Upper lobe of left lung (tissue), 6 donors: ENCODE measurements at regions not wholly inside any gene's neighbourhood (a gene's known extent, or its start where the extent isn't known, plus 50 kb on each side); places are given as distances from the start of the nearest gene placed in this dataset.

Experiments used
- ATAC-seq, 2 donors: fragments of 200-7000 bp; cut with Tn5 transposase; one replicate each; pipeline ENCODE4 v1.9.1; 2022; ENCODE audit warnings: mild to moderate bottlenecking in 2 of 2, moderate library complexity in 2 of 2; ENCODE audit not compliant: low FRiP score in 2 of 2
- DNase-seq, 2 donors: peaks; one replicate each; pipeline ENCODE4 v3.0.0-alpha.2; 2019 to 2020
- H3K27ac ChIP-seq, 4 donors: fragments of 200-600 bp; sonication (generic); one replicate each; pipeline ENCODE4 v1.5.1; 2016 to 2019
- H3K27me3 ChIP-seq, 4 donors: fragments of 200-600 bp; sonication (generic); one replicate each; pipeline ENCODE4 v1.5.1; 2017 to 2019
- H3K36me3 ChIP-seq, 4 donors: fragments of 200-600 bp; sonication (generic); one replicate each; pipeline ENCODE4 v1.5.1; 2016 to 2019
- H3K4me1 ChIP-seq, 4 donors: fragments of 200-600 bp; sonication (generic); one replicate each; pipeline ENCODE4 v1.5.1; 2018 to 2019
- H3K4me3 ChIP-seq, 4 donors: fragments of 200-600 bp; sonication (generic); one replicate each; pipeline ENCODE4 v1.5.1; 2017 to 2019; ENCODE audit warnings: mild to moderate bottlenecking in 2 of 4, moderate library complexity in 1 of 4
- H3K9me3 ChIP-seq, 4 donors: fragments of 200-600 bp; sonication (generic); one replicate each; pipeline ENCODE4 v1.5.1; 2018 to 2019
- CTCF ChIP-seq, 6 experiments: fragments of 450-650 bp in 4 of 6; fragments of 200-600 bp in 2 of 6; sonication (generic) in 2 of 6; IDR thresholded peaks; one replicate each; pipeline ENCODE4 v1.5.1; 2016 to 2019; ENCODE audit warnings: antibody characterized with exemption in 6 of 6
- EP300 ChIP-seq, 4 donors: sonication (generic); formaldehyde crosslinking; IDR thresholded peaks; one replicate each; pipeline ENCODE4 v1.5.1; 2017; ENCODE audit warnings: antibody characterized with exemption in 4 of 4, control low read depth in 2 of 4
- POLR2A ChIP-seq, 4 donors: fragments of 450-650 bp; IDR thresholded peaks; one replicate each; pipeline ENCODE4 v1.5.1; 2016 to 2017; ENCODE audit warnings: antibody characterized with exemption in 4 of 4, mild to moderate bottlenecking in 2 of 4
- POLR2AphosphoS5 ChIP-seq, 2 donors: sonication (generic); formaldehyde crosslinking; IDR thresholded peaks; one replicate each; pipeline ENCODE4 v1.5.1; 2017; ENCODE audit warnings: antibody characterized with exemption in 2 of 2
- WGBS, 2 donors: methylation state at CpG; one replicate each; pipeline ENCODE4 v1.1.5; 2017 to 2018; 5-methylcytosine and 5-hydroxymethylcytosine counted together
- donor health status: DM: no; HTN: no; CAD: no; lungs with moderate emphysema.
- donor health status: DM: no; HTN: yes; CAD: no; lungs with severe emphysema.

GRCh38 chr1:185681034-185681633, 53.1 kb upstream of the HMCN1 start:
- WGBS, 2 donors, result 40 to 42% methylated on average over 2 of the region's 2 CpGs
- ATAC-seq, result peak; percentile 30 to 75
- H3K27ac ChIP-seq, result no peak overlapping the region
- H3K27me3 ChIP-seq, result no peaks in the 10 kb centered on the region
- no peaks in the 10 kb centered on the region for H3K9me3 ChIP-seq
- no peaks in the 10 kb centered on the region for H3K36me3 ChIP-seq
- no peak overlapping the region for H3K4me3 ChIP-seq
- DNase-seq, result no peak
- peaks cover 0 to 21% (median 10%) of the 10 kb centered on the region in 4 donors for H3K4me1 ChIP-seq
- TF ChIP-seq POLR2AphosphoS5 (IDR thresholded peaks at IDR 0.05), result no peak
- TF ChIP-seq CTCF (IDR thresholded peaks at IDR 0.05), result peak in 5 of 6 experiments; percentile 31 to 54 (median 50)
- no peak for TF ChIP-seq POLR2A (IDR thresholded peaks at IDR 0.05)
- TF ChIP-seq EP300 (IDR thresholded peaks at IDR 0.05), result no peak

GRCh38 chr1:185680453-185680852, 53.7 kb upstream of the HMCN1 start:
- WGBS, 2 donors, result 43 to 46% methylated on average over 4 of the region's 4 CpGs
- ATAC-seq, result peak in 1 of 2 donors; percentile 59
- no peaks in the 10 kb centered on the region for H3K27me3 ChIP-seq
- H3K36me3 ChIP-seq, result no peaks in the 10 kb centered on the region
- H3K4me1 ChIP-seq, result peaks cover 0 to 21% (median 10%) of the 10 kb centered on the region in 4 donors
- H3K9me3 ChIP-seq, result no peaks in the 10 kb centered on the region
- H3K4me3 ChIP-seq, result no peak overlapping the region
- no peak for TF ChIP-seq POLR2AphosphoS5 (IDR thresholded peaks at IDR 0.05)
- no peak for TF ChIP-seq POLR2A (IDR thresholded peaks at IDR 0.05)
- no peak for TF ChIP-seq EP300 (IDR thresholded peaks at IDR 0.05)
- no peak for TF ChIP-seq CTCF (IDR thresholded peaks at IDR 0.05)
- peak overlapping the region in 1 of 4 donors; percentile 32 for H3K27ac ChIP-seq
- peak in 1 of 2 donors; percentile 55 for DNase-seq

GRCh38 chr1:185679220-185679619, 55.0 kb upstream of the HMCN1 start:
- no peak overlapping the region for H3K4me3 ChIP-seq
- no peaks in the 10 kb centered on the region for H3K27me3 ChIP-seq
- 50 to 60% methylated on average over 5 of the region's 5 CpGs for WGBS, 2 donors
- no peaks in the 10 kb centered on the region for H3K36me3 ChIP-seq
- DNase-seq, result no peak
- H3K27ac ChIP-seq, result no peak overlapping the region
- H3K9me3 ChIP-seq, result no peaks in the 10 kb centered on the region
- ATAC-seq, result no peak
- H3K4me1 ChIP-seq, result peaks cover 11 to 29% (median 19%) of the 10 kb centered on the region in 4 donors
- TF ChIP-seq EP300 (IDR thresholded peaks at IDR 0.05) (no peak), POLR2AphosphoS5 (IDR thresholded peaks at IDR 0.05) (peak in 1 of 2 donors; percentile 21)

- H3K9me3 ChIP-seq, result no peaks in the 10 kb centered on the region
- H3K27me3 ChIP-seq, result no peaks in the 10 kb centered on the region
- H3K4me3 ChIP-seq, result no peak overlapping the region
- TF ChIP-seq EP300 (IDR thresholded peaks at IDR 0.05) (no peak), CTCF (IDR thresholded peaks at IDR 0.05) (no peak), POLR2AphosphoS5 (IDR thresholded peaks at IDR 0.05) (no peak), POLR2A (IDR thresholded peaks at IDR 0.05) (no peak)
- no peaks in the 10 kb centered on the region for H3K36me3 ChIP-seq
- WGBS, 2 donors, result 76 to 79% methylated on average over 1 of the region's 1 CpG
- DNase-seq (no peak), ATAC-seq (no peak)
- no peak overlapping the region for H3K27ac ChIP-seq
- peaks cover 22 to 41% (median 33%) of the 10 kb centered on the region in 4 donors for H3K4me1 ChIP-seq
These were observed 57.2 kb upstream of the HMCN1 start for GRCh38 chr1:185676969-185677368.

GRCh38 chr1:185674201-185674600, 60.0 kb upstream of the HMCN1 start:
- peak overlapping the region in 1 of 4 donors; percentile 3 for H3K4me3 ChIP-seq
- DNase-seq (no peak), ATAC-seq (peak in 1 of 2 donors; percentile 69)
- peak overlapping the region; percentile 21 to 76 (median 58) for H3K27ac ChIP-seq
- peaks cover 20 to 30% (median 23%) of the 10 kb centered on the region in 4 donors for H3K4me1 ChIP-seq
- no peaks in the 10 kb centered on the region for H3K36me3 ChIP-seq
- TF ChIP-seq POLR2AphosphoS5 (IDR thresholded peaks at IDR 0.05) (peak in 1 of 2 donors; percentile 10), CTCF (IDR thresholded peaks at IDR 0.05) (no peak), POLR2A (IDR thresholded peaks at IDR 0.05) (no peak), EP300 (IDR thresholded peaks at IDR 0.05) (peak in 1 of 4 donors; percentile 47)
- WGBS, 2 donors, result 4 to 7% methylated on average over 5 of the region's 5 CpGs
- H3K27me3 ChIP-seq, result no peaks in the 10 kb centered on the region
- no peaks in the 10 kb centered on the region for H3K9me3 ChIP-seq
